GM12878 (cell line): ENCODE measurements at regions not wholly inside any gene's neighbourhood (a gene's known extent, or its start where the extent isn't known, plus 50 kb on each side); places are given as distances from the start of the nearest gene placed in this dataset.

ENCODE experiments used
- ATAC-seq: fragments of 200-7000 bp; cut with Tn5 transposase; 3 replicates; pipeline ENCODE4 v1.9.1; 2020; ENCODE audit warnings: mild to moderate bottlenecking, moderate library complexity
- BruUV-seq: library from RNA; stranded (reverse); fragments of 400-500 nt; replicated peaks from 2 replicates; lab custom pipeline; 2021; lab: Mats Ljungman, UMichigan
- CTCF ChIA-PET: fragments of 300-600 bp; sonication (Branson Sonifier 250); formaldehyde crosslinking; extraction: SDS; loops from one replicate; lab custom pipeline; 2021; ENCODE audit warnings: inconsistent platforms; lab: Yijun Ruan, JAX
- POLR2A ChIA-PET: fragments of 350-600 bp; formaldehyde crosslinking; extraction: SDS; loops from one replicate; lab custom pipeline; 2021; ENCODE audit warnings: inconsistent platforms; lab: Charles Lee
- RAD21 ChIA-PET: fragments of 300-600 bp; sonication (Branson Sonifier 250); formaldehyde crosslinking; loops from one replicate; lab custom pipeline; 2023; ENCODE audit warnings: antibody characterized with exemption; ENCODE audit not compliant: unreplicated experiment; lab: Charles Lee
- SMC1A ChIA-PET: fragments of 300-600 bp; sonication (Branson Sonifier 250); formaldehyde crosslinking; loops from one replicate; lab custom pipeline; 2023; ENCODE audit not compliant: unreplicated experiment, uncharacterized antibody; lab: Charles Lee
- DNase-seq: peaks from one replicate; pipeline ENCODE4 v3.0.0-alpha.2; 2011; ENCODE audit warnings: low read depth, low spot score
- FAIRE-seq: peaks from 3 replicates; lab custom pipeline; 2011; peaks lifted over from hg19 to GRCh38; lab: Jason Lieb, UNC
- H2AFZ ChIP-seq: 2 replicates; pipeline ENCODE4 v1.6.0; 2011; ENCODE audit warnings: low read depth, low read length, control low read depth; ENCODE audit not compliant: control insufficient read depth
- H3K27ac ChIP-seq: 2 replicates; pipeline ENCODE4 v1.5.1; 2011; ENCODE audit warnings: control low read depth; ENCODE audit not compliant: control insufficient read depth, insufficient read depth
- H3K27me3 ChIP-seq, 2 experiments: replicated peaks in 1 of 2; 2 replicates each; pipeline versions ENCODE4 v1.6.0 to v1.6.1; 2011; ENCODE audit warnings: low read length in 1 of 2; ENCODE audit not compliant: control insufficient read depth in 2 of 2, insufficient read depth in 2 of 2
- H3K36me3 ChIP-seq, 2 experiments: 2 replicates each; pipeline ENCODE4 v1.5.1; 2011; ENCODE audit warnings: low read length in 1 of 2; ENCODE audit not compliant: control insufficient read depth in 2 of 2, insufficient read depth in 2 of 2
- H3K4me1 ChIP-seq: 2 replicates; pipeline ENCODE4 v1.6.1; 2011; ENCODE audit warnings: mild to moderate bottlenecking, low read length, moderate library complexity, mixed read lengths; ENCODE audit not compliant: control insufficient read depth, insufficient read depth
- H3K4me2 ChIP-seq: 2 replicates; pipeline ENCODE4 v1.6.0; 2011; ENCODE audit warnings: control low read depth; ENCODE audit not compliant: control insufficient read depth, insufficient read depth
- H3K4me3 ChIP-seq: fragments of 200-600 bp; sonication (generic); 2 replicates; pipeline ENCODE4 v1.5.1; 2016
- H3K79me2 ChIP-seq: 2 replicates; pipeline ENCODE4 v1.6.0; 2011; ENCODE audit warnings: low read length; ENCODE audit not compliant: control insufficient read depth, insufficient read depth
- H3K9ac ChIP-seq: 2 replicates; pipeline ENCODE4 v1.8.0; 2011; ENCODE audit warnings: low read length, control low read depth, mixed read lengths; ENCODE audit not compliant: control insufficient read depth, insufficient read depth
- H3K9me3 ChIP-seq: replicated peaks from 3 replicates; pipeline ENCODE4 v1.5.1; 2011; ENCODE audit warnings: mild to moderate bottlenecking, low read length; ENCODE audit not compliant: control insufficient read depth, insufficient read depth
- H4K20me1 ChIP-seq: 2 replicates; pipeline ENCODE4 v1.6.0; 2011; ENCODE audit not compliant: control insufficient read depth, insufficient read depth
- ATF7 ChIP-seq: fragments of 450-650 bp; IDR thresholded peaks from 2 replicates; pipeline ENCODE4 v1.6.1; 2016; ENCODE audit warnings: low read depth, mild to moderate bottlenecking
- CREM ChIP-seq: IDR thresholded peaks from 2 replicates; pipeline ENCODE4 v1.6.1; 2014; ENCODE audit warnings: antibody characterized with exemption, low read depth
- DPF2 ChIP-seq: fragments of 450-650 bp; IDR thresholded peaks from 2 replicates; pipeline ENCODE4 v1.6.1; 2017; ENCODE audit warnings: mild to moderate bottlenecking
- GATAD2B ChIP-seq: fragments of 450-650 bp; conservative IDR thresholded peaks from 2 replicates; pipeline ENCODE4 v1.6.1; 2017; ENCODE audit warnings: low read depth, mild to moderate bottlenecking, moderate library complexity
- MEF2B ChIP-seq: fragments of 450-650 bp; IDR thresholded peaks from 2 replicates; pipeline ENCODE4 v1.6.1; 2018; ENCODE audit warnings: mild to moderate bottlenecking, moderate library complexity; ENCODE audit not compliant: partially characterized antibody, poor library complexity, severe bottlenecking
- NR2F1 ChIP-seq: fragments of 450-650 bp; conservative IDR thresholded peaks from 2 replicates; pipeline ENCODE4 v1.6.1; 2017; ENCODE audit warnings: mild to moderate bottlenecking
- NRF1 ChIP-seq: conservative IDR thresholded peaks from 2 replicates; pipeline ENCODE4 v1.6.1; 2011; ENCODE audit warnings: mild to moderate bottlenecking, low read depth, low read length, improper control_type of control experiment
- RAD51 ChIP-seq: fragments of 450-650 bp; IDR thresholded peaks from 2 replicates; pipeline ENCODE4 v1.6.1; 2016; ENCODE audit warnings: moderate library complexity, mild to moderate bottlenecking, inconsistent platforms
- RELA ChIP-seq: fragments of 450-650 bp; IDR thresholded peaks from 2 replicates; pipeline ENCODE4 v1.8.0; 2014; ENCODE audit warnings: borderline replicate concordance; ENCODE audit not compliant: partially characterized antibody
- SPI1 ChIP-seq: IDR thresholded peaks from 2 replicates; pipeline ENCODE4 v1.6.1; 2011; ENCODE audit warnings: low read depth, mild to moderate bottlenecking, low read length, moderate library complexity, borderline replicate concordance; ENCODE audit not compliant: insufficient read depth
- YBX1 ChIP-seq: fragments of 450-650 bp; IDR thresholded peaks from 2 replicates; pipeline ENCODE4 v1.6.1; 2016; ENCODE audit warnings: antibody characterized with exemption
- ZNF217 ChIP-seq: fragments of 450-650 bp; IDR thresholded peaks from 2 replicates; pipeline ENCODE4 v1.6.1; 2017; ENCODE audit warnings: antibody characterized with exemption, mild to moderate bottlenecking
- ZNF274 ChIP-seq: IDR thresholded peaks from one replicate; pipeline ENCODE4 v1.8.0; 2011; ENCODE audit not compliant: insufficient read length, insufficient read depth
- ZSCAN29 ChIP-seq: fragments of 450-650 bp; IDR thresholded peaks from 2 replicates; pipeline ENCODE4 v1.6.1; 2017; ENCODE audit warnings: mild to moderate bottlenecking, moderate library complexity
- WGBS: methylation state at CpG from one replicate; pipeline ENCODE4 v1.1.6; 2016; ENCODE audit warnings: low lambda C conversion rate; ENCODE audit not compliant: insufficient replicate concordance, insufficient coverage; ENCODE audit errors: missing lambda C conversion rate; 5-methylcytosine and 5-hydroxymethylcytosine counted together
- in situ Hi-C: fragments of 300-500 bp; cut with MboI; formaldehyde crosslinking; loops from 9 replicates; pipeline ENCODE4 v1.14.3; 2018; ENCODE audit warnings: mixed read lengths
- intact Hi-C: fragments of 100-400 bp; cut with micrococcal nuclease; formaldehyde crosslinking; loops from one replicate; pipeline ENCODE4 v1.14.2; 2022; ENCODE audit not compliant: unreplicated experiment
- TF ChIP-seq, protein P1 (sequence below): fragments of 450-650 bp; IDR thresholded peaks from 2 replicates; pipeline ENCODE4 v1.6.1; 2017; ENCODE audit warnings: low read depth, mild to moderate bottlenecking, moderate library complexity

- CTCF ChIA-PET: interaction anchor here (0.6 to 1.7 kb wide), 8 partner anchors 9 to 709 kb away, joined by 3 to 7 read pairs (median 3); no protein-coding TSS in a partner anchor
- no peak for ATAC-seq
- no peak overlapping the region for H3K4me3 ChIP-seq
- no peaks in the 10 kb centered on the region for H3K79me2 ChIP-seq
- intact Hi-C loops (no loop called here), in situ Hi-C loops (no loop called here)
- no TSS peak for BruUV-seq
- no peak for TF ChIP-seq ZSCAN29
- H3K27me3 ChIP-seq: no peaks in the 10 kb centered on the region
- no peaks in the 10 kb centered on the region for H3K36me3 ChIP-seq
- H3K4me1 ChIP-seq: peaks cover 10% of the 10 kb centered on the region; the same call in 1 of the 2 replicates
- no peak overlapping the region for H3K27ac ChIP-seq
- SMC1A ChIA-PET: interaction anchor here (1.0 to 7.4 kb wide), 4 partner anchors 10 to 619 kb away, joined by 3 to 72 read pairs (median 14); no protein-coding TSS in a partner anchor
- no peak overlapping the region for H3K4me2 ChIP-seq
- no peak overlapping the region for H2AFZ ChIP-seq
- no peaks in the 10 kb centered on the region; the same call in 2 of the 3 replicates for H3K9me3 ChIP-seq
- H4K20me1 ChIP-seq: no peaks in the 10 kb centered on the region
- no peak overlapping the region for H3K9ac ChIP-seq
- no peak for DNase-seq
- RAD21 ChIA-PET: interaction anchor here (1.0 to 2.9 kb wide), 2 partner anchors 9 to 12 kb away, joined by 3 to 14 read pairs; no protein-coding TSS in a partner anchor
- FAIRE-seq: no peak
- WGBS: 61% methylated on average over 6 of the region's 6 CpGs
- POLR2A ChIA-PET: interaction anchor here (0.5 to 1.6 kb wide), 2 partner anchors 10 to 132 kb away, joined by 4 to 7 read pairs; no protein-coding TSS in a partner anchor
Observed at GRCh38 chr10:62538606-62539005, 164.4 kb downstream of the ZNF365 start.

DNA sequence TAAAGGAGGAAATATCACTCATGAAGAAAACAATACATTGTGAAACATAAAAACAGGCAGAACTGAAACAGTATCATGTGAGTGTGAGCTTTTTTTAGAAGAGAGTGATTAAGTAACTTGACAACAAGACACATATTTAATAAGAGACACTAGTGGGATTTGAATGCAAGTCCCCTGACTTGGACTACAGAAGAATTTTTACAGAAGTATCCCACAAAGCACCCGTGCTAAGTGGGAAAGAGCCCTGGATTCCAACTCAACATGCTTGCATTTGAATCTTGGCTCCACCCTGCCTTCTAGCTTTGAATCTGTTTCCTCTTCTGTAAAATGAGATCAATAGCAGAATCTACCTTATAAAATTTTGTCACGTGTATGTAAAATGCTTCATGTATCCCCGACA, 166.2 kb downstream of the ZNF365 start:
- Histone ChIP-seq H3K79me2 (no peaks in the 10 kb centered on the region), H3K4me3 (peak overlapping the region; percentile 22; the same call in 1 of the 2 replicates), H3K27ac (no peak overlapping the region), H4K20me1 (no peaks in the 10 kb centered on the region), H3K9me3 (no peaks in the 10 kb centered on the region; the same call in 2 of the 3 replicates), H3K9ac (no peak overlapping the region), H2AFZ (peak overlapping the region; percentile 6; the same call in 1 of the 2 replicates), H3K4me2 (peak overlapping the region; percentile 5), H3K36me3 (no peaks in the 10 kb centered on the region), H3K4me1 (peaks cover 10% of the 10 kb centered on the region; the same call in 1 of the 2 replicates), H3K27me3 (no peaks in the 10 kb centered on the region)
- ChIA-PET POLR2A (interaction anchor here (0.8 to 1.0 kb wide), 3 partner anchors 9 to 13 kb away, joined by 3 to 4 read pairs (median 3); no protein-coding TSS in a partner anchor), RAD21 (interaction anchor here (0.9 to 3.4 kb wide), 6 partner anchors 11 to 84 kb away, joined by 3 to 30 read pairs (median 3); no protein-coding TSS in a partner anchor), SMC1A (interaction anchor here (0.8 to 7.4 kb wide), 7 partner anchors 12 to 103 kb away, joined by 3 to 72 read pairs (median 4); no protein-coding TSS in a partner anchor), CTCF (interaction anchor here (1.0 to 2.3 kb wide), 6 partner anchors 8 to 103 kb away, joined by 3 to 14 read pairs (median 4); no protein-coding TSS in a partner anchor)
- WGBS: 2% methylated on average over 3 of the region's 3 CpGs
- no TSS peak for BruUV-seq
- FAIRE-seq: no peak
- intact Hi-C loops: no loop called here
- DNase-seq: no peak
- ATAC-seq: peak; percentile 79
- in situ Hi-C loops: no loop called here
- TF ChIP-seq RELA: no peak
- no peak for TF ChIP-seq NRF1
- no peak for TF ChIP-seq CREM
- peak; percentile 45; the same call in 1 of the 2 replicates for TF ChIP-seq SPI1
- peak; percentile 75 for TF ChIP-seq MEF2B
- TF ChIP-seq RAD51: peak; percentile 46; the same call in 1 of the 2 replicates
- no peak for TF ChIP-seq GATAD2B
- TF ChIP-seq ZNF274: no peak
- no peak for TF ChIP-seq YBX1
- TF ChIP-seq, protein P1, sequence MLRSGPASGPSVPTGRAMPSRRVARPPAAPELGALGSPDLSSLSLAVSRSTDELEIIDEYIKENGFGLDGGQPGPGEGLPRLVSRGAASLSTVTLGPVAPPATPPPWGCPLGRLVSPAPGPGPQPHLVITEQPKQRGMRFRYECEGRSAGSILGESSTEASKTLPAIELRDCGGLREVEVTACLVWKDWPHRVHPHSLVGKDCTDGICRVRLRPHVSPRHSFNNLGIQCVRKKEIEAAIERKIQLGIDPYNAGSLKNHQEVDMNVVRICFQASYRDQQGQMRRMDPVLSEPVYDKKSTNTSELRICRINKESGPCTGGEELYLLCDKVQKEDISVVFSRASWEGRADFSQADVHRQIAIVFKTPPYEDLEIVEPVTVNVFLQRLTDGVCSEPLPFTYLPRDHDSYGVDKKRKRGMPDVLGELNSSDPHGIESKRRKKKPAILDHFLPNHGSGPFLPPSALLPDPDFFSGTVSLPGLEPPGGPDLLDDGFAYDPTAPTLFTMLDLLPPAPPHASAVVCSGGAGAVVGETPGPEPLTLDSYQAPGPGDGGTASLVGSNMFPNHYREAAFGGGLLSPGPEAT: peak; percentile 61; the same call in 1 of the 2 replicates
- TF ChIP-seq DPF2: peak; percentile 16; the same call in 1 of the 2 replicates
- TF ChIP-seq ZNF217: peak; percentile 66; the same call in 1 of the 2 replicates
- TF ChIP-seq ATF7: peak; percentile 54; the same call in 1 of the 2 replicates
- TF ChIP-seq NR2F1: no peak
